Gastroesophageal sphincter (tissue), 3 donors: ENCODE measurements at regions not wholly inside any gene's neighbourhood (a gene's known extent, or its start where the extent isn't known, plus 50 kb on each side); places are given as distances from the start of the nearest gene placed in this dataset.

ENCODE experiments used
- CTCF ChIP-seq, 4 experiments: fragments of 200-600 bp in 2 of 4; fragments of 450-650 bp in 2 of 4; sonication (generic) in 1 of 4; IDR thresholded peaks; one replicate each; pipeline ENCODE4 v1.5.1; 2017 to 2019; ENCODE audit warnings: antibody characterized with exemption in 4 of 4, mild to moderate bottlenecking in 2 of 4, moderate library complexity in 2 of 4
- EP300 ChIP-seq: sonication (generic); formaldehyde crosslinking; IDR thresholded peaks from one replicate; pipeline ENCODE4 v1.6.1; 2017; ENCODE audit warnings: antibody characterized with exemption, mild to moderate bottlenecking
- POLR2A ChIP-seq, 2 donors: fragments of 450-650 bp; IDR thresholded peaks; one replicate each; pipeline ENCODE4 v1.6.1; 2017; ENCODE audit warnings: antibody characterized with exemption in 2 of 2, mild to moderate bottlenecking in 2 of 2, moderate library complexity in 1 of 2
- POLR2AphosphoS5 ChIP-seq: sonication (generic); formaldehyde crosslinking; IDR thresholded peaks from one replicate; pipeline ENCODE4 v1.6.1; 2017; ENCODE audit warnings: antibody characterized with exemption

- no peak for TF ChIP-seq POLR2A (IDR thresholded peaks at IDR 0.05)
- TF ChIP-seq CTCF (IDR thresholded peaks at IDR 0.05): no peak
- TF ChIP-seq POLR2AphosphoS5: no peak
- TF ChIP-seq EP300: no peak
Observed at GRCh38 chr4:11626066-11626465, 197.4 kb upstream of the HS3ST1 start.
